ENCODE measurements at regions not wholly inside any gene's neighbourhood (a gene's known extent, or its start where the extent isn't known, plus 50 kb on each side); places are given as distances from the start of the nearest gene placed in this dataset.

GRCh38 chr5:8726383-8727036, 819.4 kb downstream of the SEMA5A start:
- H3K4me3 ChIP-seq, result no peak overlapping the region
- H3K4me1 ChIP-seq, result no peaks in the 10 kb centered on the region
- H3K4me2 ChIP-seq, result no peak overlapping the region
- TF ChIP-seq RAD21 (conservative IDR thresholded peaks at IDR 0.05 in 1 of 2, IDR thresholded peaks at IDR 0.05 in 1 of 2), result no peak
- TF ChIP-seq JUNB (IDR thresholded peaks at IDR 0.05), result no peak
- no peaks in the 10 kb centered on the region for H3K9me3 ChIP-seq
- no peak for FAIRE-seq
- H3K27ac ChIP-seq, result no peak overlapping the region
- POLR2A ChIA-PET, result no interaction called here
- ATAC-seq, result no peak
- CTCF ChIA-PET, result no interaction called here
- 6% methylated on average over 11 of the region's 11 CpGs for WGBS (ENCODE audit: missing lambda C conversion rate)
- DNase-seq (ENCODE audit: low read depth in 1 of 2, low spot score in 1 of 2), result no peak

- ChIA-PET CTCF (no interaction called here), POLR2A (no interaction called here)
- no peak overlapping the region for H3K27ac ChIP-seq
- no peaks in the 10 kb centered on the region for H3K9me3 ChIP-seq
- DNase-seq (ENCODE audit: low read depth in 1 of 2, low spot score in 1 of 2) (no peak), ATAC-seq (no peak), FAIRE-seq (no peak)
- WGBS (ENCODE audit: missing lambda C conversion rate), result 6% methylated on average over 4 of the region's 4 CpGs
- no peak overlapping the region for H3K4me2 ChIP-seq
- H3K4me3 ChIP-seq, result no peak overlapping the region
- TF ChIP-seq, protein P1, sequence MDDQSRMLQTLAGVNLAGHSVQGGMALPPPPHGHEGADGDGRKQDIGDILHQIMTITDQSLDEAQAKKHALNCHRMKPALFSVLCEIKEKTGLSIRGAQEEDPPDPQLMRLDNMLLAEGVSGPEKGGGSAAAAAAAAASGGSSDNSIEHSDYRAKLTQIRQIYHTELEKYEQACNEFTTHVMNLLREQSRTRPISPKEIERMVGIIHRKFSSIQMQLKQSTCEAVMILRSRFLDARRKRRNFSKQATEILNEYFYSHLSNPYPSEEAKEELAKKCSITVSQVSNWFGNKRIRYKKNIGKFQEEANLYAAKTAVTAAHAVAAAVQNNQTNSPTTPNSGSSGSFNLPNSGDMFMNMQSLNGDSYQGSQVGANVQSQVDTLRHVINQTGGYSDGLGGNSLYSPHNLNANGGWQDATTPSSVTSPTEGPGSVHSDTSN (IDR thresholded peaks at IDR 0.05), result no peak
- TF ChIP-seq BCL3 (IDR thresholded peaks at IDR 0.05) (no peak), SREBF2 (IDR thresholded peaks at IDR 0.05) (no peak), ZSCAN20 (CRISPR knock-in tag; IDR thresholded peaks at IDR 0.05) (no peak), CBX8 (IDR thresholded peaks at IDR 0.05) (no peak), EHF (CRISPR knock-in tag; IDR thresholded peaks at IDR 0.05) (no peak), RCOR1 (IDR thresholded peaks at IDR 0.05; ENCODE audit: low read depth, low read length) (no peak), PHF8 (IDR thresholded peaks at IDR 0.05; ENCODE audit: borderline replicate concordance, low read depth) (no peak), REST (IDR thresholded peaks at IDR 0.05) (no peak), NFE2L2 (conservative IDR thresholded peaks at IDR 0.05; ENCODE audit: low read length) (no peak)
- no peaks in the 10 kb centered on the region for H3K4me1 ChIP-seq
Measured at GRCh38 chr5:8727396-8727795, 818.5 kb downstream of the SEMA5A start.

DNA sequence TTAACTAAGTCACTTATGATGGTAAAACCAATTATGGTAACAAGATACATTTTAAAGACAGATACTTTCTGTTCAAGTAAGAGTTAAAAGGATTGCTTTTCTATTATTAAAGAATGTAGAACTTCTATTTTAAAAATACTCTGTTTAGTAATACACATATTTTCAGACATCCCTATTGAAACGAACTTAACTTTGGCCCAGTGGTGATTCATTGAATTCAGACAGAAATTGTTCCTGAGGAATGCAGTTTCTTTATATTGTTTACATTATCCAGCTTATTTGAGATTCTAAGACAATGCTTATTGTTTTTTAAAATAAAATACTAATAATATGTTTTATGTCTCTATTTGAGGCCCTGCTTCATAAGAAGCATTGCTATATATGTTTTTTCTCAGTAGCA, 816.4 kb downstream of the SEMA5A start:
- FAIRE-seq (no peak), ATAC-seq (no peak), DNase-seq (ENCODE audit: low read depth in 1 of 2, low spot score in 1 of 2) (no peak)
- no peak overlapping the region for H3K4me2 ChIP-seq
- ChIA-PET CTCF (no interaction called here), POLR2A (no interaction called here)
- WGBS (ENCODE audit: missing lambda C conversion rate), result 2% methylated on average over 1 of the region's 1 CpG
- no peak overlapping the region for H3K27ac ChIP-seq
- no peaks in the 10 kb centered on the region for H3K9me3 ChIP-seq
- H3K4me1 ChIP-seq, result no peaks in the 10 kb centered on the region
- H3K4me3 ChIP-seq, result no peak overlapping the region
- no peak for TF ChIP-seq JUNB (IDR thresholded peaks at IDR 0.05)
- no peak for TF ChIP-seq TFCP2L1 (CRISPR knock-in tag; IDR thresholded peaks at IDR 0.05)
- TF ChIP-seq EP300 (IDR thresholded peaks at IDR 0.05), result no peak
- TF ChIP-seq FOSB (CRISPR knock-in tag; IDR thresholded peaks at IDR 0.05), result no peak
- no peak for TF ChIP-seq RNF2 (IDR thresholded peaks at IDR 0.05; ENCODE audit: borderline replicate concordance, low read depth)
- TF ChIP-seq HMGXB4 (CRISPR knock-in tag; IDR thresholded peaks at IDR 0.05; ENCODE audit: borderline replicate concordance), result no peak
- no peak for TF ChIP-seq POLR2AphosphoS2 (conservative IDR thresholded peaks at IDR 0.05; ENCODE audit: low read length)
- TF ChIP-seq USF2 (IDR thresholded peaks at IDR 0.05), result no peak
- TF ChIP-seq CBX2 (IDR thresholded peaks at IDR 0.05; ENCODE audit: borderline replicate concordance, low read depth), result no peak
- no peak for TF ChIP-seq ZNF302 (CRISPR knock-in tag; IDR thresholded peaks at IDR 0.05)
- no peak for TF ChIP-seq HOXB13 (CRISPR knock-in tag; IDR thresholded peaks at IDR 0.05; ENCODE audit: low read depth)
- no peak for TF ChIP-seq EHMT2 (IDR thresholded peaks at IDR 0.05; ENCODE audit: low read depth)
- TF ChIP-seq HES2 (IDR thresholded peaks at IDR 0.05), result no peak
- no peak for TF ChIP-seq HOXA7 (CRISPR knock-in tag; IDR thresholded peaks at IDR 0.05)
- TF ChIP-seq HDAC2 (IDR thresholded peaks at IDR 0.05), result no peak
